GM18505 (cell line): ENCODE measurements at regions not wholly inside any gene's neighbourhood (a gene's known extent, or its start where the extent isn't known, plus 50 kb on each side); places are given as distances from the start of the nearest gene placed in this dataset.

Experiments used
- ATAC-seq: cut with Tn5 transposase; IDR thresholded peaks from one replicate; pipeline ENCODE4 v1.9.1; 2021; ENCODE audit not compliant: unreplicated experiment
- POLR2A ChIP-seq: IDR thresholded peaks from 4 replicates; pipeline ENCODE4 v1.6.1; 2011; ENCODE audit warnings: borderline replicate concordance; ENCODE audit not compliant: insufficient read depth, insufficient read length; ENCODE audit errors: extremely low read depth

- no peak for ATAC-seq
- no peak for TF ChIP-seq POLR2A
Measured at GRCh38 chr11:80626721-80627120, 1185.9 kb upstream of the TENM4 start.

GRCh38 chr11:80625563-80625962 is 1184.7 kb upstream of the TENM4 start:
- TF ChIP-seq POLR2A: no peak
- ATAC-seq: no peak

- no peak for ATAC-seq
- no peak for TF ChIP-seq POLR2A
Measured at GRCh38 chr11:80621871-80622270, 1181.0 kb upstream of the TENM4 start.

GRCh38 chr11:80620867-80621266 is 1180.0 kb upstream of the TENM4 start:
- ATAC-seq: no peak
- TF ChIP-seq POLR2A: no peak

GRCh38 chr11:80617156-80617555 is 1176.3 kb upstream of the TENM4 start:
- no peak for TF ChIP-seq POLR2A
- no peak for ATAC-seq

GRCh38 chr11:80616070-80616800 is 1175.4 kb upstream of the TENM4 start:
- no peak for ATAC-seq
- no peak for TF ChIP-seq POLR2A

GRCh38 chr11:80613655-80614054 is 1172.8 kb upstream of the TENM4 start:
- TF ChIP-seq POLR2A: no peak
- ATAC-seq: no peak

GRCh38 chr11:80610516-80610915 is 1169.7 kb upstream of the TENM4 start:
- TF ChIP-seq POLR2A: no peak
- ATAC-seq: no peak

GRCh38 chr11:80603472-80603871 is 1162.6 kb upstream of the TENM4 start:
- no peak for ATAC-seq
- no peak for TF ChIP-seq POLR2A

GRCh38 chr11:80598905-80599304 is 1158.1 kb upstream of the TENM4 start:
- no peak for ATAC-seq
- no peak for TF ChIP-seq POLR2A

- TF ChIP-seq POLR2A: no peak
- no peak for ATAC-seq
Measured at GRCh38 chr11:80596291-80596810, 1155.5 kb upstream of the TENM4 start.

GRCh38 chr11:80595011-80595410 is 1154.2 kb upstream of the TENM4 start:
- no peak for ATAC-seq
- TF ChIP-seq POLR2A: no peak

- TF ChIP-seq POLR2A: no peak
- no peak for ATAC-seq
Measured at GRCh38 chr11:80593648-80594374, 1153.0 kb upstream of the TENM4 start.

- no peak for TF ChIP-seq POLR2A
- no peak for ATAC-seq
Measured at GRCh38 chr11:80592546-80592945, 1151.7 kb upstream of the TENM4 start.

- ATAC-seq: no peak
Measured at GRCh38 chr11:80587906-80588305, 1147.1 kb upstream of the TENM4 start.

GRCh38 chr11:80586464-80586863 is 1145.6 kb upstream of the TENM4 start:
- ATAC-seq: no peak
- TF ChIP-seq POLR2A: no peak

More at GRCh38 chr11:80587906-80588305, 1147.1 kb upstream of the TENM4 start:
- no peak for TF ChIP-seq POLR2A
